ENCODE measurements at regions not wholly inside any gene's neighbourhood (a gene's known extent, or its start where the extent isn't known, plus 50 kb on each side); places are given as distances from the start of the nearest gene placed in this dataset.

DNA sequence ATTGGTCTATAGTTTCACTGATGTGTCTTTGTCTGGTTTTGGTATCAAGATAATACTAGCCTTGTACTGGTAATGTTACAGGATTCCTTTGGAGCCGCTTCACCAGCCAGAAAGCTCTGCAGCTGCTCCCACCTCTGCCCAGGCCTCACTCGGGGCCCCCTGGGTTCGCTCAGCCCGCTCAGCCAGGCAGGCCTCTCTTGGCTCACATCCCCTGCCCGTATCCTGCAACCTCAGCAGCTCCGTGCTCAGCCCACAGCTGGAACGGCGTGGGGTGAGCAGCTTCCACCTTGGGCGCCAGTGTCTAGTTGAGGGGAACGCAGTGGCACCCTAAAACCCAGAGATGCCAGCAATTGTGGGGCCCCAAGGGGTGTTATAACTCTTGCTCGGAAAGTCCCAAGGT is 429.7 kb upstream of the ROBO2 start:
- TF ChIP-seq POLR2A (IDR thresholded peaks at IDR 0.05; ENCODE audit: low read length) (no peak), GATA1 (IDR thresholded peaks at IDR 0.05; ENCODE audit: low read depth, low read length) (no peak)

Measured in erythroblast (primary cell).